DOHH2 (cell line): ENCODE measurements at regions not wholly inside any gene's neighbourhood (a gene's known extent, or its start where the extent isn't known, plus 50 kb on each side); places are given as distances from the start of the nearest gene placed in this dataset.

Experiments used
- H3F3A ChIP-seq: fragments of 200-600 bp; sonication (generic), shearing (Covaris generic); 2 replicates; pipeline ENCODE4 v1.6.0; 2016; ENCODE audit warnings: antibody characterized with exemption, mild to moderate bottlenecking; ENCODE audit not compliant: control insufficient read depth, insufficient read depth
- H3K27ac ChIP-seq: fragments of 200-600 bp; sonication (generic); 2 replicates; pipeline ENCODE4 v1.5.1; 2014; ENCODE audit warnings: low read depth, mild to moderate bottlenecking, low read length, moderate library complexity
- H3K27me3 ChIP-seq: fragments of 200-600 bp; sonication (generic); 2 replicates; pipeline ENCODE4 v1.6.1; 2014; ENCODE audit warnings: mild to moderate bottlenecking, low read length, mixed read lengths; ENCODE audit not compliant: control insufficient read depth
- H3K36me3 ChIP-seq: fragments of 200-600 bp; sonication (generic); 2 replicates; pipeline ENCODE4 v1.6.1; 2014; ENCODE audit warnings: mild to moderate bottlenecking, low read length, moderate library complexity, mixed read lengths; ENCODE audit not compliant: control insufficient read depth
- H3K4me1 ChIP-seq: fragments of 200-600 bp; sonication (generic); 2 replicates; pipeline ENCODE4 v1.6.1; 2014; ENCODE audit warnings: mild to moderate bottlenecking, low read length, mixed read lengths; ENCODE audit not compliant: control insufficient read depth
- H3K4me2 ChIP-seq: fragments of 200-600 bp; sonication (generic); 2 replicates; pipeline ENCODE4 v1.6.0; 2014; ENCODE audit warnings: mild to moderate bottlenecking, low read length, moderate library complexity
- H3K4me3 ChIP-seq: fragments of 200-600 bp; sonication (generic); 2 replicates; pipeline ENCODE4 v1.5.1; 2014; ENCODE audit warnings: mild to moderate bottlenecking, low read length, mixed read lengths
- H3K79me2 ChIP-seq: fragments of 200-600 bp; sonication (generic); 2 replicates; pipeline ENCODE4 v1.6.1; 2014; ENCODE audit warnings: mild to moderate bottlenecking, low read length, mixed read lengths; ENCODE audit not compliant: control insufficient read depth
- H3K9me2 ChIP-seq: fragments of 200-600 bp; sonication (generic); replicated peaks from 2 replicates; pipeline ENCODE4 v1.6.1; 2014; ENCODE audit warnings: mild to moderate bottlenecking, low read length, mixed read lengths; ENCODE audit not compliant: control insufficient read depth
- H3K9me3 ChIP-seq: fragments of 200-600 bp; sonication (generic); 2 replicates; pipeline ENCODE4 v1.6.1; 2014; ENCODE audit warnings: antibody characterized with exemption, low read length, mixed read lengths; ENCODE audit not compliant: control insufficient read depth, insufficient read depth
- H4K20me1 ChIP-seq: fragments of 200-600 bp; sonication (generic); 2 replicates; pipeline ENCODE4 v1.6.0; 2014; ENCODE audit warnings: low read depth, mild to moderate bottlenecking, antibody characterized with exemption, low read length, moderate library complexity; ENCODE audit not compliant: control insufficient read depth, insufficient read depth
- EZH2phosphoT487 ChIP-seq: fragments of 200-600 bp; sonication (generic); IDR thresholded peaks from 2 replicates; pipeline ENCODE4 v1.6.1; 2017; ENCODE audit warnings: borderline replicate concordance, mild to moderate bottlenecking, antibody characterized with exemption, low read length, moderate library complexity, mixed read lengths
- TF ChIP-seq, protein P1 (sequence below): fragments of 200-600 bp; sonication (generic); IDR thresholded peaks from one replicate; pipeline ENCODE4 v1.5.1; 2014; ENCODE audit warnings: antibody characterized with exemption, mild to moderate bottlenecking, low read depth, low read length; ENCODE audit not compliant: poor library complexity, severe bottlenecking

GRCh38 chr3:81245501-81245900 is 515.9 kb downstream of the GBE1 start:
- no peaks in the 10 kb centered on the region for H4K20me1 ChIP-seq
- no peaks in the 10 kb centered on the region; the same call in 1 of the 2 replicates for H3K9me2 ChIP-seq
- H3K27me3 ChIP-seq, result no peaks in the 10 kb centered on the region
- H3K4me2 ChIP-seq, result no peak overlapping the region
- H3K79me2 ChIP-seq, result no peaks in the 10 kb centered on the region
- H3F3A ChIP-seq, result no peaks in the 10 kb centered on the region
- no peaks in the 10 kb centered on the region for H3K9me3 ChIP-seq
- H3K4me1 ChIP-seq, result no peaks in the 10 kb centered on the region
- no peak overlapping the region for H3K27ac ChIP-seq
- no peak overlapping the region for H3K4me3 ChIP-seq
- TF ChIP-seq EZH2phosphoT487, result no peak
- TF ChIP-seq, protein P1, sequence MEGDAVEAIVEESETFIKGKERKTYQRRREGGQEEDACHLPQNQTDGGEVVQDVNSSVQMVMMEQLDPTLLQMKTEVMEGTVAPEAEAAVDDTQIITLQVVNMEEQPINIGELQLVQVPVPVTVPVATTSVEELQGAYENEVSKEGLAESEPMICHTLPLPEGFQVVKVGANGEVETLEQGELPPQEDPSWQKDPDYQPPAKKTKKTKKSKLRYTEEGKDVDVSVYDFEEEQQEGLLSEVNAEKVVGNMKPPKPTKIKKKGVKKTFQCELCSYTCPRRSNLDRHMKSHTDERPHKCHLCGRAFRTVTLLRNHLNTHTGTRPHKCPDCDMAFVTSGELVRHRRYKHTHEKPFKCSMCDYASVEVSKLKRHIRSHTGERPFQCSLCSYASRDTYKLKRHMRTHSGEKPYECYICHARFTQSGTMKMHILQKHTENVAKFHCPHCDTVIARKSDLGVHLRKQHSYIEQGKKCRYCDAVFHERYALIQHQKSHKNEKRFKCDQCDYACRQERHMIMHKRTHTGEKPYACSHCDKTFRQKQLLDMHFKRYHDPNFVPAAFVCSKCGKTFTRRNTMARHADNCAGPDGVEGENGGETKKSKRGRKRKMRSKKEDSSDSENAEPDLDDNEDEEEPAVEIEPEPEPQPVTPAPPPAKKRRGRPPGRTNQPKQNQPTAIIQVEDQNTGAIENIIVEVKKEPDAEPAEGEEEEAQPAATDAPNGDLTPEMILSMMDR, result no peak
- H3K36me3 ChIP-seq, result no peaks in the 10 kb centered on the region

DNA sequence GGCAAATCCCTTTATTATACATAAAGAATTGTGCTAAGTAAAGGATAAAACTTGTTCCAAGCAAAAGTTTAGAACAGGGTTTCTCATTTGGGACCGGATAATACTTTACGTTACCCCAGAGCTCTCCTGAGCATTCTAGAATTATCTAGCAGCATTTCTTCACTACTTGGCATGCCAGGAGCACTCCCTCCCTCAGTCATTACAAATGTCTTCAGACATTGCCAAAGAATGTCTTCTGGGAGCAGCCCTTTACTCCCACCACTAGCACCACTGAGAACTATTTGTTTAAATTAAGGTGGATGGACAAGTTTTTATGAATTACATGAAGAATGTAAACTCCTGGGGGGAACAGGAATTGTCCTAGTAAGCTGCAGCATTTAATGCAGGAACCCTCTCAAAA is 516.4 kb downstream of the GBE1 start:
- Histone ChIP-seq H3F3A (no peaks in the 10 kb centered on the region), H3K36me3 (no peaks in the 10 kb centered on the region), H3K9me3 (no peaks in the 10 kb centered on the region), H3K4me2 (no peak overlapping the region), H3K4me1 (no peaks in the 10 kb centered on the region), H3K79me2 (no peaks in the 10 kb centered on the region), H3K27ac (no peak overlapping the region), H3K27me3 (no peaks in the 10 kb centered on the region), H3K9me2 (no peaks in the 10 kb centered on the region; the same call in 1 of the 2 replicates), H3K4me3 (no peak overlapping the region), H4K20me1 (no peaks in the 10 kb centered on the region)
- no peak for TF ChIP-seq EZH2phosphoT487
- TF ChIP-seq, protein P1, result no peak

- H3K36me3 ChIP-seq, result no peaks in the 10 kb centered on the region
- TF ChIP-seq, protein P1, result no peak
- no peak for TF ChIP-seq EZH2phosphoT487
- H3K9me2 ChIP-seq, result no peaks in the 10 kb centered on the region; the same call in 1 of the 2 replicates
- no peaks in the 10 kb centered on the region for H3K4me1 ChIP-seq
- no peaks in the 10 kb centered on the region for H3K9me3 ChIP-seq
- H3K4me3 ChIP-seq, result no peak overlapping the region
- H3K27ac ChIP-seq, result no peak overlapping the region
- no peaks in the 10 kb centered on the region for H4K20me1 ChIP-seq
- no peak overlapping the region for H3K4me2 ChIP-seq
- H3K79me2 ChIP-seq, result no peaks in the 10 kb centered on the region
- no peaks in the 10 kb centered on the region for H3K27me3 ChIP-seq
- no peaks in the 10 kb centered on the region for H3F3A ChIP-seq
Measured at GRCh38 chr3:81244231-81244630, 517.2 kb downstream of the GBE1 start.

DNA sequence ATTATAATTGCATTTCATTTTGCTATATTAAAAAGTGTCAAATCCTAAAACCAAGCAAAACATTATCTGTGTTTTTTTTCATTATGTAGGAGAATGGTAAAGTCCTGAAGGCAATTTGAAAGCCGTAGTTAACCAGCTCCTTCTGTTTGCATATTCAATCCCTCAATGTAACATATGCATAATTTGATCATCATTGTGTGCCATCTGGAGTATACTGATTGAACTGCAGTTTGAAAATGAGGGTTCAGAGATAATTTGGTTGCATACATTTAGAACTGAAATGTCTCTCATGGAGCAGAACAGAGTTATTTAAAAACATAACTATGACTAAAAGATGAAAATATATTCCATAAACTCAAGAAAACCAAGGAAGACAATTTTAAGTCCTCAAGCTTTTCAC is 518.6 kb downstream of the GBE1 start:
- no peaks in the 10 kb centered on the region for H3K36me3 ChIP-seq
- no peak for TF ChIP-seq EZH2phosphoT487
- TF ChIP-seq, protein P1, result peak; percentile 37
- H3K4me2 ChIP-seq, result no peak overlapping the region

More for the DNA sequence above, 518.6 kb downstream of the GBE1 start:
- H3K27me3 ChIP-seq, result no peaks in the 10 kb centered on the region
- no peaks in the 10 kb centered on the region for H3F3A ChIP-seq
- no peaks in the 10 kb centered on the region for H3K9me3 ChIP-seq
- H4K20me1 ChIP-seq, result no peaks in the 10 kb centered on the region
- no peak overlapping the region for H3K27ac ChIP-seq
- H3K4me1 ChIP-seq, result no peaks in the 10 kb centered on the region
- H3K9me2 ChIP-seq, result no peaks in the 10 kb centered on the region; the same call in 1 of the 2 replicates
- no peak overlapping the region for H3K4me3 ChIP-seq
- no peaks in the 10 kb centered on the region for H3K79me2 ChIP-seq
